Upper lobe of right lung (tissue), 1 donor: ENCODE measurements at regions not wholly inside any gene's neighbourhood (a gene's known extent, or its start where the extent isn't known, plus 50 kb on each side); places are given as distances from the start of the nearest gene placed in this dataset.

ENCODE experiments used
- ATAC-seq: fragments of 200-7000 bp; cut with Tn5 transposase; one replicate; pipeline ENCODE4 v1.9.1; 2020; ENCODE audit warnings: mild to moderate bottlenecking, moderate library complexity
- DNase-seq: peaks from one replicate; pipeline ENCODE4 v3.0.0-alpha.2; 2020
- H3K27ac ChIP-seq: fragments of 200-600 bp; one replicate; pipeline ENCODE4 v1.8.0; 2022
- H3K27me3 ChIP-seq: fragments of 200-600 bp; one replicate; pipeline ENCODE4 v1.8.0; 2022; ENCODE audit warnings: mild to moderate bottlenecking
- H3K36me3 ChIP-seq: fragments of 200-600 bp; one replicate; pipeline ENCODE4 v1.8.0; 2022
- H3K4me1 ChIP-seq: fragments of 200-600 bp; one replicate; pipeline ENCODE4 v1.8.0; 2022
- H3K4me3 ChIP-seq: fragments of 200-600 bp; one replicate; pipeline ENCODE4 v1.8.0; 2022; ENCODE audit warnings: mild to moderate bottlenecking
- H3K9me3 ChIP-seq: fragments of 200-600 bp; one replicate; pipeline ENCODE4 v1.8.0; 2022
- intact Hi-C: fragments of 100-400 bp; cut with DNase I; formaldehyde crosslinking; loops from one replicate; pipeline ENCODE4 v1.11.0; 2022
- TF ChIP-seq, protein P1 (sequence below): fragments of 200-600 bp; IDR thresholded peaks from one replicate; pipeline ENCODE4 v1.8.0; 2022; ENCODE audit warnings: antibody characterized with exemption
- donor health status: DM: no; HTN: yes; CAD: no; lungs with severe emphysema.

DNA sequence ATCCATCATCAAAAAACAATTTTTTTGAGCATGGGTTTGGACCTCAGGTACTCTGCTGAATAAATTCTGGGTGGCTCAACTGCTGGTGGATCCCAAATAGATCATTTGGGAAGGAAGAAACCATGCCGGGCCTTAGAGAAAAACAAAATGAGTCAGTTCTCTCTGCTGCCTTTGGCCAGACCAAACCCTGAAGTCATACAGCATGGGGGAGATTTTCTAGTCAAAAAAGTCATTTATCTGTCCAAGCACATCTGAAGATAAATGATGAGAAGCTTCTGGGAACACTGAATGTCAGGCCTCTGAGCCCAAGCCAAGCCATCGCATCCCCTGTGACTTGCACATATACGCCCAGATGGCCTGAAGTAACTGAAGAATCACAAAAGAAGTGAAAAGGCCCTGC is 261.4 kb downstream of the DHX15 start:
- DNase-seq, result no peak
- intact Hi-C loops, result no loop called here
- no peak overlapping the region for H3K27ac ChIP-seq
- no peaks in the 10 kb centered on the region for H3K27me3 ChIP-seq
- TF ChIP-seq, protein P1, sequence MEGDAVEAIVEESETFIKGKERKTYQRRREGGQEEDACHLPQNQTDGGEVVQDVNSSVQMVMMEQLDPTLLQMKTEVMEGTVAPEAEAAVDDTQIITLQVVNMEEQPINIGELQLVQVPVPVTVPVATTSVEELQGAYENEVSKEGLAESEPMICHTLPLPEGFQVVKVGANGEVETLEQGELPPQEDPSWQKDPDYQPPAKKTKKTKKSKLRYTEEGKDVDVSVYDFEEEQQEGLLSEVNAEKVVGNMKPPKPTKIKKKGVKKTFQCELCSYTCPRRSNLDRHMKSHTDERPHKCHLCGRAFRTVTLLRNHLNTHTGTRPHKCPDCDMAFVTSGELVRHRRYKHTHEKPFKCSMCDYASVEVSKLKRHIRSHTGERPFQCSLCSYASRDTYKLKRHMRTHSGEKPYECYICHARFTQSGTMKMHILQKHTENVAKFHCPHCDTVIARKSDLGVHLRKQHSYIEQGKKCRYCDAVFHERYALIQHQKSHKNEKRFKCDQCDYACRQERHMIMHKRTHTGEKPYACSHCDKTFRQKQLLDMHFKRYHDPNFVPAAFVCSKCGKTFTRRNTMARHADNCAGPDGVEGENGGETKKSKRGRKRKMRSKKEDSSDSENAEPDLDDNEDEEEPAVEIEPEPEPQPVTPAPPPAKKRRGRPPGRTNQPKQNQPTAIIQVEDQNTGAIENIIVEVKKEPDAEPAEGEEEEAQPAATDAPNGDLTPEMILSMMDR, result no peak
- no peak for ATAC-seq
- no peaks in the 10 kb centered on the region for H3K9me3 ChIP-seq
- H3K36me3 ChIP-seq, result no peaks in the 10 kb centered on the region
- no peak overlapping the region for H3K4me3 ChIP-seq
- H3K4me1 ChIP-seq, result no peaks in the 10 kb centered on the region

DNA sequence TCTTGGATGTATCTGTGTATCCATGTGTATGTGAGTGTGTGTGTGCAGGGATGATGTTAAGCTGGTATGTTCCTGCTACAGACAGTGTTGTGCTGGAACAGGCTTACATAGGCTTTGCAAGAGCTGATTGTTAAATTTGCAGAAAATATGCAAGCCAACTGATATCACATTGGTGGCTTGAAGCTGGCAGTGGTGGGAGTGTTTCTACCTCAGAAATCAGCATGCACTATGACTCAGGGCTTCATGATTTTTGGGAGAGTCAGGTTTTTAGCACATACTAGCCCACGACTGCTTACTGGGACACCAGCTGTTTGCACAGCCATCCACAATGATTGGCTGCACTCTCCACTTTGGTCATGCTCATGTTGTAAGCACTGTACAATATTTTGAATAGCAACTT is 261.8 kb downstream of the DHX15 start:
- intact Hi-C loops, result no loop called here
- DNase-seq, result no peak
- ATAC-seq, result no peak

DNA sequence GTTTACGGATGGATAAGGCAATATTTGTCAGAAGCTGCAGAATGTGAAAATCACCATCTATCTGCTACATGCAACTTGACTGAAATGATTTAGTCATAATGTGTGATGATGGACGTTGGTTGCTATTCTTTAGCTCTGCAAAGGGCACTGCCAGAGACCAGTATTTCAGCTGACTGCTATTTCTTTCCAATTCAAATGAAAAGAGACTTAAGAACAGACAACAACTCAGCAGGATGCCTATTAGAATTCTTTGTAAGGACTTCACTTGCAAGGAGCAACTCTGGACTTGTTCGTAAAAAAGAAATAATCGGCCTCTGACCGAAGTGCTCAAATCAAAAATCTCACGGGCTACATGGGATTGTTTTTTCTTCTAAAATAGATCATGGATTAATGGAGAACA is 262.7 kb downstream of the DHX15 start:
- ATAC-seq (no peak), DNase-seq (no peak)
- Histone ChIP-seq H3K36me3 (no peaks in the 10 kb centered on the region), H3K4me3 (no peak overlapping the region), H3K9me3 (no peaks in the 10 kb centered on the region), H3K27ac (no peak overlapping the region), H3K4me1 (no peaks in the 10 kb centered on the region), H3K27me3 (no peaks in the 10 kb centered on the region)
- TF ChIP-seq, protein P1, result no peak
- intact Hi-C loops, result no loop called here

More for the DNA sequence above, 261.8 kb downstream of the DHX15 start:
- Histone ChIP-seq H3K4me3 (no peak overlapping the region), H3K27me3 (no peaks in the 10 kb centered on the region), H3K36me3 (no peaks in the 10 kb centered on the region), H3K9me3 (no peaks in the 10 kb centered on the region), H3K27ac (no peak overlapping the region), H3K4me1 (no peaks in the 10 kb centered on the region)
- TF ChIP-seq, protein P1, result no peak

DNA sequence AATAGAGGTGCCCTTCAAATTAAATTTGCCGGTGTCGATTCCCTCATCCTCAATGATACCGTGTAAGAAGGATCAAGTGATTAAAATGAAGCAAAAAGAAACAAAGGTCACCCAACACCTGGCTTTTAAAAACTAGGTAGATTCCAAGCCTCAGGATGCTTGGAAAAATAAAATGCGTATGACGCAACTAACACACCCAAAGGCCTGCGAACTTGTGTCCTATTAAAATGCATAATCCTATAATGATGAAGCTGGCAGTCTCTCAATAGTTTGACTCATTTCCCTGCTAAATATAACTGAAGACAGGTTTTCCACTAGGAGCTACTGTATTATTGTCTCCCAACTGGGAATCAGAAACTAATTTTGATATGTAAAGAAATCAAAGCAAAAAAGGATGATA is 263.2 kb downstream of the DHX15 start:
- Histone ChIP-seq H3K27me3 (no peaks in the 10 kb centered on the region), H3K36me3 (no peaks in the 10 kb centered on the region), H3K4me1 (no peaks in the 10 kb centered on the region), H3K27ac (no peak overlapping the region), H3K4me3 (no peak overlapping the region), H3K9me3 (no peaks in the 10 kb centered on the region)
- intact Hi-C loops, result no loop called here
- DNase-seq, result no peak
- ATAC-seq, result no peak
- TF ChIP-seq, protein P1, result no peak

DNA sequence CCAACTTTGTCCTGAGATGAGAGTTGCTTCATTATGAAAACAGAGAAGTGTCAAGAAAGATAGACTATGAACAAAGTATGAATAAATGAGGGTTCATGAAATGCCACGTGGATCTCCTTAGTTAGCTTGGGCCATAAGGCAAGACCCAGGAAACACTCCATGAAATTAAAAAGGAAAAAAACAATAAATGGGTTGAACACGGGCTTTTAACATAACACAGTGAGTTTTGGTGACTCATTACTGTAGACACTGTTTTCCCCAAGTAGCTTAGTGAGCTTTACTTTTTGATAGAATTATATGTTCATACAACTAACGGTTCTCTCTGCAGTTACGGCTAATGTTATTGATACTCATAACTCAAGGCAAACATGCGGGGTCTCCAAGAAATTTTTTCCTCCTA is 265.0 kb downstream of the DHX15 start:
- Histone ChIP-seq H3K4me1 (no peaks in the 10 kb centered on the region), H3K4me3 (no peak overlapping the region), H3K27ac (no peak overlapping the region), H3K9me3 (no peaks in the 10 kb centered on the region), H3K27me3 (no peaks in the 10 kb centered on the region), H3K36me3 (no peaks in the 10 kb centered on the region)
- DNase-seq (no peak), ATAC-seq (no peak)
- intact Hi-C loops, result no loop called here
- TF ChIP-seq, protein P1, result no peak

DNA sequence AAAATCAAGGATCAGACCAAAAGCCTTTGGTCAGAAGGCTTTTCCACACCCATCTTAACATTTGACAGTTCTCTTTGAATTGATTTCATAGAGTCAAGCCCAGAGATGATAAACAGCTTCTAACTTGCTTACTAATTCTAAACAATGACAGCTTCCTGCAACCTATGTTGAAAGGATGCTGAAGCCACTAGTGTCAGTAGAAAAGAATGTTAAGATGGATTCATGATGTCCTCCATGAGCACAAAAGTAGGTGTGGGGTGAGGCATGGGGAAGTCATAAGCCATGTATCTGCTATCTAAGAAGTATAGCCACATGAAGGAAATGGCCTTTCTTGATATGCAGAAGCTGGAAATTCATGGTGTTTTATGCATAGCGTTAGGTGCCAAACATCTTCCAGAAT is 269.3 kb downstream of the DHX15 start:
- ATAC-seq (no peak), DNase-seq (no peak)
- intact Hi-C loops, result no loop called here
- H3K4me1 ChIP-seq, result no peaks in the 10 kb centered on the region
- TF ChIP-seq, protein P1, result no peak
- no peaks in the 10 kb centered on the region for H3K27me3 ChIP-seq
- no peak overlapping the region for H3K27ac ChIP-seq
- H3K4me3 ChIP-seq, result no peak overlapping the region
- no peaks in the 10 kb centered on the region for H3K9me3 ChIP-seq
- H3K36me3 ChIP-seq, result no peaks in the 10 kb centered on the region
